ENCODE measurements at regions not wholly inside any gene's neighbourhood (a gene's known extent, or its start where the extent isn't known, plus 50 kb on each side); places are given as distances from the start of the nearest gene placed in this dataset.

- TF ChIP-seq BACH1 (IDR thresholded peaks at IDR 0.05; ENCODE audit: low read length) (no peak), MAFK (IDR thresholded peaks at IDR 0.05; ENCODE audit: low read depth, low read length) (no peak), TAF7 (optimal IDR thresholded peaks at IDR 0.05; ENCODE audit: borderline replicate concordance, low read depth, low read length) (no peak), SRF (IDR thresholded peaks at IDR 0.05; ENCODE audit: low read depth, low read length) (no peak)
Observed at GRCh38 chr6:103268335-103268734, 1591.4 kb downstream of the HACE1 start (continued).

Data from H1 (cell line).